K562 (cell line): ENCODE measurements at regions not wholly inside any gene's neighbourhood (a gene's known extent, or its start where the extent isn't known, plus 50 kb on each side); places are given as distances from the start of the nearest gene placed in this dataset.
A peak's percentile ranks its signal among the peaks of the same experiment; 100 is the strongest.

Source experiments
- C11orf30 ChIP-seq: fragments of 450-650 bp; IDR thresholded peaks from 2 replicates; pipeline ENCODE4 v1.6.1; 2016; ENCODE audit warnings: low read depth, mild to moderate bottlenecking
- CBX5 ChIP-seq: IDR thresholded peaks from 2 replicates; pipeline ENCODE4 v1.6.1; 2014; ENCODE audit warnings: low read depth, borderline replicate concordance
- CHD4 ChIP-seq: fragments of 200-600 bp; sonication (generic); IDR thresholded peaks from 3 replicates; pipeline ENCODE4 v1.6.1; 2012; ENCODE audit warnings: low read depth, mild to moderate bottlenecking, mixed read lengths, low read length, inconsistent platforms; ENCODE audit not compliant: insufficient read depth, insufficient replicate concordance, poor library complexity, severe bottlenecking
- GTF2F1 ChIP-seq: IDR thresholded peaks from 2 replicates; pipeline ENCODE4 v1.6.1; 2011; ENCODE audit warnings: low read depth, low read length, improper control_type of control experiment
- JUNB ChIP-seq: fragments of 450-650 bp; formaldehyde crosslinking; conservative IDR thresholded peaks from 2 replicates; pipeline ENCODE4 v1.4.0; 2020; ENCODE audit warnings: mild to moderate bottlenecking
- L3MBTL2 ChIP-seq: fragments of 450-650 bp; IDR thresholded peaks from 2 replicates; pipeline ENCODE4 v1.6.1; 2016; ENCODE audit warnings: mild to moderate bottlenecking, moderate library complexity
- TCF3 ChIP-seq: sonication (generic); formaldehyde crosslinking; IDR thresholded peaks from 2 replicates; pipeline ENCODE4 v1.4.0; 2020; ENCODE audit warnings: mild to moderate bottlenecking, missing genetic modification reagents
- ZBTB7A ChIP-seq: IDR thresholded peaks from 2 replicates; pipeline ENCODE4 v1.6.1; 2011; ENCODE audit warnings: low read depth, mild to moderate bottlenecking, low read length, moderate library complexity, borderline replicate concordance; ENCODE audit not compliant: control insufficient read depth
- ZNF507 ChIP-seq: conservative IDR thresholded peaks from 2 replicates; pipeline ENCODE4 v1.6.1; 2017; ENCODE audit warnings: missing genetic modification characterization, missing compliant biosample characterization
- TF ChIP-seq, protein P1 (sequence below): fragments of 200-800 bp; sonication (Bioruptor generic); IDR thresholded peaks from 2 replicates; pipeline ENCODE4 v1.6.1; 2017; ENCODE audit warnings: missing genetic modification characterization, missing compliant biosample characterization
- TF ChIP-seq, protein P2 (sequence below), 2 experiments: fragments of 200-800 bp in 1 of 2; sonication (Bioruptor generic) in 1 of 2; sonication (generic) in 1 of 2; formaldehyde crosslinking in 1 of 2; IDR thresholded peaks in 1 of 2; conservative IDR thresholded peaks in 1 of 2; 2 replicates each; pipeline versions ENCODE4 v1.5.0 to v1.6.1; 2016 to 2020; ENCODE audit warnings: missing compliant biosample characterization in 1 of 2, missing genetic modification characterization in 1 of 2, missing genetic modification reagents in 1 of 2
- TF ChIP-seq, protein P3 (sequence below): fragments of 450-650 bp; IDR thresholded peaks from 2 replicates; pipeline ENCODE4 v1.6.1; 2017; ENCODE audit warnings: mild to moderate bottlenecking, moderate library complexity
- TF ChIP-seq, protein P4 (sequence below): sonication (generic); formaldehyde crosslinking; IDR thresholded peaks from 2 replicates; pipeline ENCODE4 v1.8.1; 2023; ENCODE audit warnings: missing genetic modification reagents, mild to moderate bottlenecking, borderline replicate concordance

DNA sequence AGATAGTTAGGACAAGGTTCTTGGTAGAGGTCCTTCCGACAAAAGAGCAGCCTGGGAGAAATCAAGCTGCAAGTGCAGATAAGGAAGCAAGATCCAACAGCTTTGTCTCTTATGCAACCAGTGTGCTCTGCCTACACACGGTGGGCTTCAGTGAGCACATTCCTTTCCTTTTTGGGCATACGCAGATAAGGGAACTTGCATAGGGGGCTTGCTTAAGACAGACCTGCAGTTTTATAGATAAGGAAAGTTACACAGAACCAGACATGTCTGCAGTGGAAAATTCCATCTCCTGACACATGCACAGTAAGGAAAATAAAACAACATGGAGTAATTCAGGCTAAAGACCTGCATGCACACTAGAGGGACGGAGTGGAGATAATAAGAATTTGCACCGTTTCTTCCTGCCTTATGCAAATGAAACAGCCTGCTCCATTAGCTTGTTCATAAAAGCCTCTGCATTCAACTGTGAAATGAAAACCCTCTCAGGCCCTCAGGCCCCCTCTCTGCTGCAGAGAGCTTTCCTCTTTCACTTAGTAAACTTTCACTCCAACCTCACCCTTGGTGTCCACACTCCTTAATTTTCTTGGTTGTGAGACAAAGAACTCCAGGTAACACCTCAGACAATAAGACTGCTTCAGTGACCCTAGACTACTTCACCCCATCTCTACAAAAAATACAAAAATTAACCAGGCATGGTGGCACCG is 97.5 kb upstream of the MYLIP start (continued):
- TF ChIP-seq, protein P1, sequence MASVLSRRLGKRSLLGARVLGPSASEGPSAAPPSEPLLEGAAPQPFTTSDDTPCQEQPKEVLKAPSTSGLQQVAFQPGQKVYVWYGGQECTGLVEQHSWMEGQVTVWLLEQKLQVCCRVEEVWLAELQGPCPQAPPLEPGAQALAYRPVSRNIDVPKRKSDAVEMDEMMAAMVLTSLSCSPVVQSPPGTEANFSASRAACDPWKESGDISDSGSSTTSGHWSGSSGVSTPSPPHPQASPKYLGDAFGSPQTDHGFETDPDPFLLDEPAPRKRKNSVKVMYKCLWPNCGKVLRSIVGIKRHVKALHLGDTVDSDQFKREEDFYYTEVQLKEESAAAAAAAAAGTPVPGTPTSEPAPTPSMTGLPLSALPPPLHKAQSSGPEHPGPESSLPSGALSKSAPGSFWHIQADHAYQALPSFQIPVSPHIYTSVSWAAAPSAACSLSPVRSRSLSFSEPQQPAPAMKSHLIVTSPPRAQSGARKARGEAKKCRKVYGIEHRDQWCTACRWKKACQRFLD (CRISPR knock-in tag), result peak; percentile 99
- TF ChIP-seq, protein P2, sequence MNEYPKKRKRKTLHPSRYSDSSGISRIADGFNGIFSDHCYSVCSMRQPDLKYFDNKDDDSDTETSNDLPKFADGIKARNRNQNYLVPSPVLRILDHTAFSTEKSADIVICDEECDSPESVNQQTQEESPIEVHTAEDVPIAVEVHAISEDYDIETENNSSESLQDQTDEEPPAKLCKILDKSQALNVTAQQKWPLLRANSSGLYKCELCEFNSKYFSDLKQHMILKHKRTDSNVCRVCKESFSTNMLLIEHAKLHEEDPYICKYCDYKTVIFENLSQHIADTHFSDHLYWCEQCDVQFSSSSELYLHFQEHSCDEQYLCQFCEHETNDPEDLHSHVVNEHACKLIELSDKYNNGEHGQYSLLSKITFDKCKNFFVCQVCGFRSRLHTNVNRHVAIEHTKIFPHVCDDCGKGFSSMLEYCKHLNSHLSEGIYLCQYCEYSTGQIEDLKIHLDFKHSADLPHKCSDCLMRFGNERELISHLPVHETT (CRISPR knock-in tag; conservative IDR thresholded peaks at IDR 0.05 in 1 of 2, IDR thresholded peaks at IDR 0.05 in 1 of 2), result peak in 1 of 2 experiments; percentile 98; a peak in 2 of 4 replicates
- TF ChIP-seq, protein P3, sequence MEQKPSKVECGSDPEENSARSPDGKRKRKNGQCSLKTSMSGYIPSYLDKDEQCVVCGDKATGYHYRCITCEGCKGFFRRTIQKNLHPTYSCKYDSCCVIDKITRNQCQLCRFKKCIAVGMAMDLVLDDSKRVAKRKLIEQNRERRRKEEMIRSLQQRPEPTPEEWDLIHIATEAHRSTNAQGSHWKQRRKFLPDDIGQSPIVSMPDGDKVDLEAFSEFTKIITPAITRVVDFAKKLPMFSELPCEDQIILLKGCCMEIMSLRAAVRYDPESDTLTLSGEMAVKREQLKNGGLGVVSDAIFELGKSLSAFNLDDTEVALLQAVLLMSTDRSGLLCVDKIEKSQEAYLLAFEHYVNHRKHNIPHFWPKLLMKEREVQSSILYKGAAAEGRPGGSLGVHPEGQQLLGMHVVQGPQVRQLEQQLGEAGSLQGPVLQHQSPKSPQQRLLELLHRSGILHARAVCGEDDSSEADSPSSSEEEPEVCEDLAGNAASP, result no peak
- TF ChIP-seq CHD4 (no peak), C11orf30 (peak; percentile 18; the same call in 1 of the 2 replicates), ZBTB7A (peak; percentile 100), TCF3 (CRISPR knock-in tag) (peak; percentile 100), GTF2F1 (no peak), ZNF507 (tag) (0 out of 2 replicates have a peak, but pooled peaks have one; percentile 36), JUNB (CRISPR knock-in tag) (peak; percentile 46; the same call in 1 of the 2 replicates), CBX5 (peak; percentile 83), L3MBTL2 (peak; percentile 80)
- TF ChIP-seq, protein P4, sequence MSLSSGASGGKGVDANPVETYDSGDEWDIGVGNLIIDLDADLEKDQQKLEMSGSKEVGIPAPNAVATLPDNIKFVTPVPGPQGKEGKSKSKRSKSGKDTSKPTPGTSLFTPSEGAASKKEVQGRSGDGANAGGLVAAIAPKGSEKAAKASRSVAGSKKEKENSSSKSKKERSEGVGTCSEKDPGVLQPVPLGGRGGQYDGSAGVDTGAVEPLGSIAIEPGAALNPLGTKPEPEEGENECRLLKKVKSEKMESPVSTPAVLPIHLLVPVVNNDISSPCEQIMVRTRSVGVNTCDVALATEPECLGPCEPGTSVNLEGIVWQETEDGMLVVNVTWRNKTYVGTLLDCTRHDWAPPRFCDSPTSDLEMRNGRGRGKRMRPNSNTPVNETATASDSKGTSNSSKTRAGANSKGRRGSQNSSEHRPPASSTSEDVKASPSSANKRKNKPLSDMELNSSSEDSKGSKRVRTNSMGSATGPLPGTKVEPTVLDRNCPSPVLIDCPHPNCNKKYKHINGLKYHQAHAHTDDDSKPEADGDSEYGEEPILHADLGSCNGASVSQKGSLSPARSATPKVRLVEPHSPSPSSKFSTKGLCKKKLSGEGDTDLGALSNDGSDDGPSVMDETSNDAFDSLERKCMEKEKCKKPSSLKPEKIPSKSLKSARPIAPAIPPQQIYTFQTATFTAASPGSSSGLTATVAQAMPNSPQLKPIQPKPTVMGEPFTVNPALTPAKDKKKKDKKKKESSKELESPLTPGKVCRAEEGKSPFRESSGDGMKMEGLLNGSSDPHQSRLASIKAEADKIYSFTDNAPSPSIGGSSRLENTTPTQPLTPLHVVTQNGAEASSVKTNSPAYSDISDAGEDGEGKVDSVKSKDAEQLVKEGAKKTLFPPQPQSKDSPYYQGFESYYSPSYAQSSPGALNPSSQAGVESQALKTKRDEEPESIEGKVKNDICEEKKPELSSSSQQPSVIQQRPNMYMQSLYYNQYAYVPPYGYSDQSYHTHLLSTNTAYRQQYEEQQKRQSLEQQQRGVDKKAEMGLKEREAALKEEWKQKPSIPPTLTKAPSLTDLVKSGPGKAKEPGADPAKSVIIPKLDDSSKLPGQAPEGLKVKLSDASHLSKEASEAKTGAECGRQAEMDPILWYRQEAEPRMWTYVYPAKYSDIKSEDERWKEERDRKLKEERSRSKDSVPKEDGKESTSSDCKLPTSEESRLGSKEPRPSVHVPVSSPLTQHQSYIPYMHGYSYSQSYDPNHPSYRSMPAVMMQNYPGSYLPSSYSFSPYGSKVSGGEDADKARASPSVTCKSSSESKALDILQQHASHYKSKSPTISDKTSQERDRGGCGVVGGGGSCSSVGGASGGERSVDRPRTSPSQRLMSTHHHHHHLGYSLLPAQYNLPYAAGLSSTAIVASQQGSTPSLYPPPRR (CRISPR knock-in tag), result peak; percentile 88; the same call in 1 of the 2 replicates
